ENCODE measurements at regions not wholly inside any gene's neighbourhood (a gene's known extent, or its start where the extent isn't known, plus 50 kb on each side); places are given as distances from the start of the nearest gene placed in this dataset.

- no peak for DNase-seq
Measured at GRCh38 chr2:184534986-184535385, 63.3 kb upstream of the ZNF804A start.

- no peak for DNase-seq
Measured at GRCh38 chr2:184540246-184540789, 58.0 kb upstream of the ZNF804A start.

GRCh38 chr2:184541591-184541990 lies 56.7 kb upstream of the ZNF804A start:
- DNase-seq: no peak

- no peak for DNase-seq
Measured at GRCh38 chr2:184543832-184544231, 54.5 kb upstream of the ZNF804A start.

All from muscle of arm (tissue), 1 donor.